K562 (cell line): ENCODE measurements at regions not wholly inside any gene's neighbourhood (a gene's known extent, or its start where the extent isn't known, plus 50 kb on each side); places are given as distances from the start of the nearest gene placed in this dataset.

Experiments
- BRD4 ChIP-seq: fragments of 200-600 bp; sonication (generic); IDR thresholded peaks from 2 replicates; pipeline ENCODE4 v1.6.1; 2017; ENCODE audit warnings: inconsistent platforms
- CBFA2T3 ChIP-seq: fragments of 450-650 bp; IDR thresholded peaks from 2 replicates; pipeline ENCODE4 v1.6.1; 2017
- CBX3 ChIP-seq, 2 experiments: IDR thresholded peaks; 1 replicate in 1 of 2; 2 replicates in 1 of 2; pipeline ENCODE4 v1.6.1; 2012; ENCODE audit warnings: inconsistent platforms in 2 of 2, low read length in 2 of 2, borderline replicate concordance in 1 of 2, control low read depth in 1 of 2
- ETV6 ChIP-seq, 3 experiments: fragments of 150-350 bp in 1 of 3; sonication (generic) in 1 of 3; formaldehyde crosslinking in 1 of 3; IDR thresholded peaks; 2 replicates each; pipeline versions ENCODE4 v1.6.1 to v1.8.0; 2014 to 2022; ENCODE audit warnings: borderline replicate concordance in 2 of 3, low read depth in 2 of 3, antibody characterized with exemption in 1 of 3, low read length in 1 of 3, mild to moderate bottlenecking in 1 of 3, missing genetic modification reagents in 1 of 3
- JUND ChIP-seq, 2 experiments: IDR thresholded peaks; 2 replicates in 1 of 2; 3 replicates in 1 of 2; pipeline ENCODE4 v1.6.1; 2011; ENCODE audit warnings: borderline replicate concordance in 2 of 2, low read depth in 2 of 2, low read length in 2 of 2, improper control_type of control experiment in 1 of 2, missing biosample characterization in 1 of 2, missing genetic modification characterization in 1 of 2, missing genetic modification reagents in 1 of 2
- MAZ ChIP-seq, 2 experiments: fragments of 450-650 bp in 1 of 2; sonication (generic) in 1 of 2; formaldehyde crosslinking; IDR thresholded peaks in 1 of 2; conservative IDR thresholded peaks in 1 of 2; 2 replicates each; pipeline versions ENCODE4 v1.4.0 to v1.5.0; 2020; ENCODE audit warnings: mild to moderate bottlenecking in 1 of 2, missing genetic modification reagents in 1 of 2
- MBD2 ChIP-seq: sonication (generic); IDR thresholded peaks from 2 replicates; pipeline ENCODE4 v1.6.1; 2016; ENCODE audit warnings: low read depth, borderline replicate concordance
- NR2C1 ChIP-seq, 2 experiments: fragments of 450-650 bp; IDR thresholded peaks; 2 replicates each; pipeline ENCODE4 v1.6.1; 2017; ENCODE audit warnings: mild to moderate bottlenecking in 2 of 2, antibody characterized with exemption in 1 of 2, inconsistent platforms in 1 of 2, missing compliant biosample characterization in 1 of 2, missing genetic modification characterization in 1 of 2
- POLR2B ChIP-seq: fragments of 450-650 bp; IDR thresholded peaks from 2 replicates; pipeline ENCODE4 v1.6.1; 2018; ENCODE audit warnings: low read depth; ENCODE audit not compliant: partially characterized antibody
- SLC30A9 ChIP-seq: fragments of 250-450 bp; sonication (Bioruptor Pico); IDR thresholded peaks from 2 replicates; pipeline ENCODE4 v1.8.0; 2022; ENCODE audit warnings: mild to moderate bottlenecking, moderate library complexity
- SMARCE1 ChIP-seq: fragments of 450-650 bp; IDR thresholded peaks from 2 replicates; pipeline ENCODE4 v1.7.1; 2016; ENCODE audit warnings: mild to moderate bottlenecking
- SRF ChIP-seq, 2 experiments: fragments of 250-450, 450-650 bp in 1 of 2; sonication (Bioruptor Pico) in 1 of 2; sonication (generic) in 1 of 2; formaldehyde crosslinking; IDR thresholded peaks; 2 replicates each; pipeline versions ENCODE4 v1.5.0 to v1.5.1; 2020 to 2022; ENCODE audit warnings: mild to moderate bottlenecking in 1 of 2, missing genetic modification reagents in 1 of 2
- ZNF175 ChIP-seq: fragments of 200-800 bp; sonication (Bioruptor generic); IDR thresholded peaks from 2 replicates; pipeline ENCODE4 v1.6.1; 2016; ENCODE audit warnings: low read depth, mild to moderate bottlenecking, missing genetic modification characterization, missing compliant biosample characterization
- ZNF354B ChIP-seq: fragments of 250-450 bp; sonication (Bioruptor Pico); IDR thresholded peaks from 2 replicates; pipeline ENCODE4 v1.4.0; 2020
- ZNF444 ChIP-seq: fragments of 250-450 bp; sonication (Bioruptor Pico); IDR thresholded peaks from 2 replicates; pipeline ENCODE4 v1.4.0; 2020; ENCODE audit warnings: mild to moderate bottlenecking, moderate library complexity
- TF ChIP-seq, protein P1 (sequence below): fragments of 450-650 bp; formaldehyde crosslinking; IDR thresholded peaks from 2 replicates; pipeline ENCODE4 v1.4.0; 2020; ENCODE audit warnings: mild to moderate bottlenecking, mixed read lengths
- TF ChIP-seq, protein P2 (sequence below): sonication (generic); formaldehyde crosslinking; IDR thresholded peaks from 2 replicates; pipeline ENCODE4 v1.8.0; 2022; ENCODE audit warnings: mild to moderate bottlenecking, missing genetic modification reagents
- TF ChIP-seq, protein P3 (sequence below): IDR thresholded peaks from 3 replicates; pipeline ENCODE4 v1.6.1; 2011; ENCODE audit warnings: borderline replicate concordance, mild to moderate bottlenecking, moderate library complexity; ENCODE audit not compliant: insufficient read length; ENCODE audit errors: extremely low read depth

DNA sequence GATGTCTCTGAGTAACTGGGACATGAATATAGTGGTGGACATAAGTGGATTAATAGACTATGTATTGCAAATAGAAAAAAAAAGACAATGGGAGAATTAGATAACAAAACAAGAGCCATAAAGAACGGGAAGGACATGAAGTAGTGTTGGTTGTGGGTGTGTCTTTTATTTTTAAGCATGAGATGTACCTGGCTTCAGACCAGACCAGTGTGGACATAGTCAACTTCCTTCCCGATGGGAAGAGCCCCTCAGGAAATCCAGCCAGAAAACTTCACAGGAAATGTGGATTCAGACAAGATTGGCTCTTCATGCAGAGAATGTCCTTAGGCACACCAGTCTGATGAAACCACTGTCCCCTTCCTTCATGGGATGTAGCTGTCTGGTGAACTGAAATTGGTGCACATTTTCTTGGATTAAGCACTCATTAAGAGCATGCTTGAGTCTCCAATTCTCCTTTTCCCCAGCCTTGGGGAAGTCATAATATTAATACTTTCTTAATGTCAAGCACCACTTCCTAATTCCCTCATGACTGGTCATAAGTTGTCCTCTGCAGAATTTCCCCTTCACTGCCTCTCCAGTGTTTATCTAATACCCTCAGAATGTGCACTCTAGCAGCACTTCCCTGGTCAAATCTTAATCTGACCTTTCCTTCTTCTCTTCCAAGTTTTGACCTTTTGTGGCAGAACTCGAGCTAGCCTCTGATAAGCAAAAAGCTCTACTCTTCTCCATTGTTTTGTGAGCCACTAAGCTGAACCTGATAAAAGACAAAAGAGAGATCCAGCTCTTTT is 350.6 kb upstream of the MAF start (continued):
- TF ChIP-seq, protein P1, sequence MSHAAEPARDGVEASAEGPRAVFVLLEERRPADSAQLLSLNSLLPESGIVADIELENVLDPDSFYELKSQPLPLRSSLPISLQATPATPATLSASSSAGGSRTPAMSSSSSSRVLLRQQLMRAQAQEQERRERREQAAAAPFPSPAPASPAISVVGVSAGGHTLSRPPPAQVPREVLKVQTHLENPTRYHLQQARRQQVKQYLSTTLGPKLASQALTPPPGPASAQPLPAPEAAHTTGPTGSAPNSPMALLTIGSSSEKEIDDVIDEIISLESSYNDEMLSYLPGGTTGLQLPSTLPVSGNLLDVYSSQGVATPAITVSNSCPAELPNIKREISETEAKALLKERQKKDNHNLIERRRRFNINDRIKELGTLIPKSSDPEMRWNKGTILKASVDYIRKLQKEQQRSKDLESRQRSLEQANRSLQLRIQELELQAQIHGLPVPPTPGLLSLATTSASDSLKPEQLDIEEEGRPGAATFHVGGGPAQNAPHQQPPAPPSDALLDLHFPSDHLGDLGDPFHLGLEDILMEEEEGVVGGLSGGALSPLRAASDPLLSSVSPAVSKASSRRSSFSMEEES (CRISPR knock-in tag) = 0 out of 2 replicates have a peak, but pooled peaks have one; percentile 8
- peak; percentile 57; the same call in 1 of the 2 replicates for TF ChIP-seq SMARCE1
- peak; percentile 28; the same call in 1 of the 2 replicates for TF ChIP-seq JUND (IDR thresholded peaks at IDR 0.05; ENCODE audit: borderline replicate concordance, low read depth, low read length)
- TF ChIP-seq JUND (tag; IDR thresholded peaks at IDR 0.05; ENCODE audit: borderline replicate concordance, low read depth, low read length) = peak; percentile 73; the same call in 2 of the 3 replicates
- no peak for TF ChIP-seq POLR2B
- no peak for TF ChIP-seq CBX3 (IDR thresholded peaks at IDR 0.05; ENCODE audit: borderline replicate concordance in 1 of 2, low read length in 2 of 2)
- TF ChIP-seq, protein P2, sequence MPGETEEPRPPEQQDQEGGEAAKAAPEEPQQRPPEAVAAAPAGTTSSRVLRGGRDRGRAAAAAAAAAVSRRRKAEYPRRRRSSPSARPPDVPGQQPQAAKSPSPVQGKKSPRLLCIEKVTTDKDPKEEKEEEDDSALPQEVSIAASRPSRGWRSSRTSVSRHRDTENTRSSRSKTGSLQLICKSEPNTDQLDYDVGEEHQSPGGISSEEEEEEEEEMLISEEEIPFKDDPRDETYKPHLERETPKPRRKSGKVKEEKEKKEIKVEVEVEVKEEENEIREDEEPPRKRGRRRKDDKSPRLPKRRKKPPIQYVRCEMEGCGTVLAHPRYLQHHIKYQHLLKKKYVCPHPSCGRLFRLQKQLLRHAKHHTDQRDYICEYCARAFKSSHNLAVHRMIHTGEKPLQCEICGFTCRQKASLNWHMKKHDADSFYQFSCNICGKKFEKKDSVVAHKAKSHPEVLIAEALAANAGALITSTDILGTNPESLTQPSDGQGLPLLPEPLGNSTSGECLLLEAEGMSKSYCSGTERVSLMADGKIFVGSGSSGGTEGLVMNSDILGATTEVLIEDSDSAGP (CRISPR knock-in tag) = no peak
- TF ChIP-seq MAZ (CRISPR knock-in tag; conservative IDR thresholded peaks at IDR 0.05 in 1 of 2, IDR thresholded peaks at IDR 0.05 in 1 of 2) = 0 out of 4 replicates have a peak, but pooled peaks of 1 of the 2 experiments have one; percentile 52
- TF ChIP-seq ETV6 (IDR thresholded peaks at IDR 0.05; ENCODE audit: borderline replicate concordance in 1 of 2, low read depth in 2 of 2, low read length in 1 of 2) = peak in 1 of 2 experiments; percentile 81; a peak in 2 of 4 replicates
- no peak for TF ChIP-seq ETV6 (CRISPR knock-in tag; IDR thresholded peaks at IDR 0.05; ENCODE audit: borderline replicate concordance)
- no peak for TF ChIP-seq BRD4
- TF ChIP-seq SLC30A9 (CRISPR knock-in tag) = no peak
- no peak for TF ChIP-seq ZNF354B (CRISPR knock-in tag)
- peak; percentile 33; the same call in 1 of the 2 replicates for TF ChIP-seq NR2C1 (IDR thresholded peaks at IDR 0.05)
- peak; percentile 76 for TF ChIP-seq NR2C1 (tag; IDR thresholded peaks at IDR 0.05)
- no peak for TF ChIP-seq ZNF175 (CRISPR knock-in tag)
- TF ChIP-seq, protein P3, sequence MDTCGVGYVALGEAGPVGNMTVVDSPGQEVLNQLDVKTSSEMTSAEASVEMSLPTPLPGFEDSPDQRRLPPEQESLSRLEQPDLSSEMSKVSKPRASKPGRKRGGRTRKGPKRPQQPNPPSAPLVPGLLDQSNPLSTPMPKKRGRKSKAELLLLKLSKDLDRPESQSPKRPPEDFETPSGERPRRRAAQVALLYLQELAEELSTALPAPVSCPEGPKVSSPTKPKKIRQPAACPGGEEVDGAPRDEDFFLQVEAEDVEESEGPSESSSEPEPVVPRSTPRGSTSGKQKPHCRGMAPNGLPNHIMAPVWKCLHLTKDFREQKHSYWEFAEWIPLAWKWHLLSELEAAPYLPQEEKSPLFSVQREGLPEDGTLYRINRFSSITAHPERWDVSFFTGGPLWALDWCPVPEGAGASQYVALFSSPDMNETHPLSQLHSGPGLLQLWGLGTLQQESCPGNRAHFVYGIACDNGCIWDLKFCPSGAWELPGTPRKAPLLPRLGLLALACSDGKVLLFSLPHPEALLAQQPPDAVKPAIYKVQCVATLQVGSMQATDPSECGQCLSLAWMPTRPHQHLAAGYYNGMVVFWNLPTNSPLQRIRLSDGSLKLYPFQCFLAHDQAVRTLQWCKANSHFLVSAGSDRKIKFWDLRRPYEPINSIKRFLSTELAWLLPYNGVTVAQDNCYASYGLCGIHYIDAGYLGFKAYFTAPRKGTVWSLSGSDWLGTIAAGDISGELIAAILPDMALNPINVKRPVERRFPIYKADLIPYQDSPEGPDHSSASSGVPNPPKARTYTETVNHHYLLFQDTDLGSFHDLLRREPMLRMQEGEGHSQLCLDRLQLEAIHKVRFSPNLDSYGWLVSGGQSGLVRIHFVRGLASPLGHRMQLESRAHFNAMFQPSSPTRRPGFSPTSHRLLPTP = no peak
- 0 out of 2 replicates have a peak, but pooled peaks have one; percentile 30 for TF ChIP-seq ZNF444 (CRISPR knock-in tag)
- TF ChIP-seq MBD2 = no peak
- TF ChIP-seq CBFA2T3 = peak; percentile 69
- TF ChIP-seq SRF (CRISPR knock-in tag; IDR thresholded peaks at IDR 0.05) = peak in 1 of 2 experiments; percentile 61; a peak in 1 of 4 replicates
